ENCODE measurements at regions not wholly inside any gene's neighbourhood (a gene's known extent, or its start where the extent isn't known, plus 50 kb on each side); places are given as distances from the start of the nearest gene placed in this dataset.

DNA sequence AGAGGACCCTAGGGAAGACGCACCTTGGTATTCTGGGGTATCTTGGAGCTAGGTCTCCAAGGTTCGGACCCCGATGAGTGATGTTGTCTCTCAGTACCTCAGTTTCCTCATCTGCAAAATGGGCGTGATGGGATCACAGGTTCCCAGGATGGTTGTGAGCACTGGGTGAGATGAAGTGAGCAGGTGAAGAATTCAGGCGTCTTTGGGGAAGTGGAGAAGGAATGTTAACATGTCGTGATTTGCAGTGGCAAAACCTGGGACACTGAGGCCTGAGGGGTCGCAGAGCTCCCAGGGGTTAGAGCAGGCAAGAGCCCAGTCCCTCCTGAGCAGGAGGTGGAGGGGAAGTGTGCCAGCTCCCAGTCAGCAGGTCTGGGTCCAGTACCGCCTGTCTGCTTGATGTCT is 215.1 kb upstream of the GSE1 start:
- no peak for TF ChIP-seq CTCF (IDR thresholded peaks at IDR 0.05; ENCODE audit: borderline replicate concordance, insufficient read depth, low read depth, low read length)
- no peak overlapping the region for H3K4me3 ChIP-seq (ENCODE audit: low read depth, low read length)

- H3K4me3 ChIP-seq (ENCODE audit: low read depth, low read length): no peak overlapping the region
- TF ChIP-seq CTCF (IDR thresholded peaks at IDR 0.05; ENCODE audit: borderline replicate concordance, insufficient read depth, low read depth, low read length): no peak
Observed at GRCh38 chr16:85398688-85399582, 214.2 kb upstream of the GSE1 start.

DNA sequence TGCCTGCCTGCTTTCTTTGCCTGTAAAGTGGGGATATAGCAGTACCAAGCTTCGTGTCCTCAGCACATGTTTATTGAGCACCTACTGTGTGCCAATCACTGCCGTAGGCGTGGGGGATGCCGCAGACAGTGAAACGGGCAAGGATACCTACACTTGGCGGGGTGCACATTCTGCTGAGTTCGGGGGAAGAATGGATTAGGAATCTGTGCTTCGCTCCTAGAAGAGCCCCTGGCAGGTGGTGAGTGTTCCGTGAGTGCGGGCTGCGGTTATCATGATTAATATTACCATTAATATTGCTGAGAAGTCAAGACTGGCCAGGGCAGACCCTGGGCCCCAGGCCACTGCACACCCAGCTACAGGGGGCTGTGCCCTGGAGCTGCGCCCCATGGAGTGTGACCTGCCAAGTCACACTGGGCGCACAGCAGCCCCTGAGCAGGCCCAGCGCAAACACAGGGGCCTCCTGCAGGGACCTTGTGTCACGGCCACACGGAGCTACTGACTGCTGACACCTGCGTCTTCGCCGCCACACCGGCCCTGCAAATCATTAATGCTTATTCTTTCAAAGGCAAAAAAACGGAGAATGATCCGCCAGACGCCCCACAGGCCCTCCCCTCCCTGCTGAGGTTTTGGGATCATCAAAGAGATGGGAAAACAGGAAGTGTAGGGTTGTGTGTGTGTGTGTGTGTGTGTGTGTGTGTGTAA is 213.4 kb upstream of the GSE1 start:
- TF ChIP-seq CTCF (IDR thresholded peaks at IDR 0.05; ENCODE audit: borderline replicate concordance, insufficient read depth, low read depth, low read length): no peak
- no peak overlapping the region for H3K4me3 ChIP-seq (ENCODE audit: low read depth, low read length)

- no peak overlapping the region for H3K4me3 ChIP-seq (ENCODE audit: low read depth, low read length)
- TF ChIP-seq CTCF (IDR thresholded peaks at IDR 0.05; ENCODE audit: borderline replicate concordance, insufficient read depth, low read depth, low read length): no peak
Observed at GRCh38 chr16:85400305-85401205, 212.6 kb upstream of the GSE1 start.

DNA sequence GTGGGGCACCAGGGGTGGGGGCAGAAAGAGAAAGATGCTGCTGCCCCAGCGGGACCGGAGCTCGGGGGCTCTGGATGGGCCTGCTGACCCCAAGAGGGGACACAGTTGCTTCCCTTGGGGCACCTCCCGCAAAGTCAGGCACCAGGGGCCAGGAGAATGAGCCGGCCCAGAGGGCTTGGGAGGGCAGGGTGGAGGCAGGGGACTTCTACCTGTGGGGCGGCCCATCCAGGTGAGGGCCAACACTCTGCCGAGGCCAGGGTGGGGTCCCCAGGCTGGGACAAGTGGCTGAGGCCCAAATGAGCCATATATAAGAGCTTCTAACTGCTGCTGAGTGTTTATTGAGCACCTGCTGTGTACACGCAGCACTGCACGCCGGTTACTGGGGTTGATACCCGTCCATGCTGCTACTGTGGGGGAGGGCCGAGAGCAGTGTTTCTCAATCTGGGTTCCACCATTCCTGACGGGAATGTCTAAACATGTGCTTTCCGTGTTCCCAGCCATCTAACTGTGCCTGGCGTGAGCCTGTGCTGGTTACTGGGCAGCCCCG is 211.7 kb upstream of the GSE1 start:
- TF ChIP-seq CTCF (IDR thresholded peaks at IDR 0.05; ENCODE audit: borderline replicate concordance, insufficient read depth, low read depth, low read length): no peak
- no peak overlapping the region for H3K4me3 ChIP-seq (ENCODE audit: low read depth, low read length)

GRCh38 chr16:85401917-85402766 is 211.0 kb upstream of the GSE1 start:
- no peak for TF ChIP-seq CTCF (IDR thresholded peaks at IDR 0.05; ENCODE audit: borderline replicate concordance, insufficient read depth, low read depth, low read length)
- no peak overlapping the region for H3K4me3 ChIP-seq (ENCODE audit: low read depth, low read length)

Data from GM12875 (cell line).